Head of caudate nucleus (tissue), 42 donors: ENCODE measurements at regions not wholly inside any gene's neighbourhood (a gene's known extent, or its start where the extent isn't known, plus 50 kb on each side); places are given as distances from the start of the nearest gene placed in this dataset.

ENCODE experiments used
- DNase-seq, 42 donors: peaks; one replicate each; pipeline versions ENCODE4 v3.0.0 to v3.0.0-alpha.2; 2020 to 2021; ENCODE audit warnings: mixed read lengths in 7 of 42
- intact Hi-C: fragments of 100-400 bp; cut with DNase I; formaldehyde crosslinking; loops from one replicate; pipeline ENCODE4 v1.15.0; 2022

DNA sequence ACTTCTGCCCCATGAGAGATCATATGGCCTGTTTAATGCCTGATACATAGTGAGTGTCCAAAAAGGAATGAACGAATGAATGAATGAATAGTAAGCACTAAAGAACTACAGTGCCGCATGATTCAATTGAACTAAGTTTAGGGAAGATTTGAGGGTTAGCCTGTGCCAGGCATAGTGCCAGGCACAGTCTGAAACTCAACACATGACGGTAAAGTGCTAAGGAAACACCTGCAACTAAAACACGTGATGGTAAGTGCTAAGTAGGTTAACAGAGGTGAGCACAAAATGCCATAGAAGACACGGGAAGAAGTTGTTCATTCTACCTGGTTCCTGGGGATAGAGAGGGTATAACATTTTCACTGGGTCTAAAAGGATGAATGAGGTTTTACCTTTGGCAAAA lies 93.5 kb upstream of the DBX1 start:
- intact Hi-C loops: no loop called here
- no peak for DNase-seq

DNA sequence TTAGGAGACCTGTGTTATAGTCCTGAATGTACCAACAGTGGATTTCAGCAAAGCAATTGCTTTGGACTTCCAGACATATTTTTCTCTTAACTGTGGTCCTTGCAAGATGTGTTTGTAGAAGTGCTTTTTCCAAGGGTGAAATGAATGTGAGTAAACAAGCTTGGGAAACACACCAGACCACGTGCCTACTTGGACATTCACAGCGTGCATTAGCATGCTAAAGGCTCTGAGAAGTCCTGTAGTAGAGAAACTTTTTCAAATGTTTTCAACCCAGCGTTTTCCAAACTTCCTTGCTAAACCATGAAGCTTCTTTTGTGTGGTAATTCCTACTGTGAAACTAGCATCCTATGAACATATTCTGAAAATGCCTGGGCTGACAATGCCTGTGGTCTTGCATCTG lies 91.2 kb upstream of the DBX1 start:
- intact Hi-C loops: no loop called here
- no peak for DNase-seq

DNA sequence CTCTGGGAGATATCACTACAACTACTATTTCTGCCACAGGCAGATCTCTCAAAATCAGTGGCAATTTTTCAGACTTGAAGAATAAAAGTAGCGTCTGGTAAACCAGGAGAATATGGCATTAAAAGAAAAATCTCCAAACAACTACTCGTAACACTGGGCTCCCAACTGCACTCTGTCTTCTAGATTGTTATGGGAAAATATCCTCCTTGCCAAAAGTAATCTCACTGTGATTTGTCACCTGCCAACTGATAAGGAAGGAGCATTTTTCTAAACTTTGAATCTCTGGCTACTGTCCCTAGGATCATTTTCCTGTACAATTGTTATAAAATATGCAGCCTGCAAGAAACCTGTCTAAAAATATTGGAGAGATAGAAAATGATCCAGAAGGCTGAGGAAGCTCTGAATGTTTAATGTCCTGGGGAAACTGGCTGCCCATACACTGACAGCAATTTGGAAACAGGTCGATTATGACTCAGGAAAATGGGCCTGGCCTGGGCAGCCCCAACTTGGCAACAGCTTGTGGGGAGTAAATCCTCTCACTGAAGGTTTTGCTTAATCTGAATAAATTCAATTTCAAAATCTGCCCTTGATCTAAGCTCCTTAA lies 90.5 kb upstream of the DBX1 start:
- intact Hi-C loops: no loop called here
- DNase-seq: no peak

DNA sequence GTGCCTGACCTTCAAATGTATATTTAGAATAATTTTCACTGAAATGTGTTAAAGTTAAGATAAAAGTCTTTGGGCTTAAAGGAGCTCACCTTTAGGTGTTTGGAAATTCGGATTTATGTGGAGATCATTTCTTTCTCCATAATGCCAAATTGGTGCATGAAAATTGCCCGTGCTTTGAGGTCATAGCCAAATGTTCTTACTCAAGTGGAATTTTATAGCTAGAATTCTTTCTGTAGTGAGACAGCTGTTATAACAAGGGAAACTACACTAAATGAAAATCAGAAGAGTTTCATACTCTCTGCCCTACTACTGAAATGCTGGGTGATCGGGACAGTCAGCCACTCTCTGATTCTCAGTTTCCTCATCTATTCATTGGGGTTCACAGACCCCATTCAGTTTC lies 89.5 kb upstream of the DBX1 start:
- DNase-seq: no peak
- intact Hi-C loops: no loop called here

DNA sequence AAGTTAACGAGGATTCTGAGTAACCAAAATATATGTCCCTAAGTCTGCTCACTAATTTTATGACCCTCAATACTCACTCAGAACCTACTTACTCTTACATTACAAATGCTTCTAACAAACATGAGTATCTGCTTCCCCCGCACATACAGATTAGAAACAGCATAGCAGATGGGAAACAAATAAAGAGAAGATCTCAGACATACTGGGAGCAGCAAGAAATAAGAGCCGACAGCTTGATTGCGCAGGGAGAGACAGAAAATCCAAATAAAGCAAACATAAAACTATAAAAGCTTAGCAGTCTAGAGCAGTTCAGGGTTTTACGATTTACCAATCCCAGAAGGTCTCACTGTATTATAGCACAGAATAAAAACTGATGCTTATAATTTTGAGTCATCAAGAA lies 89.1 kb upstream of the DBX1 start:
- intact Hi-C loops: no loop called here
- DNase-seq: no peak

DNA sequence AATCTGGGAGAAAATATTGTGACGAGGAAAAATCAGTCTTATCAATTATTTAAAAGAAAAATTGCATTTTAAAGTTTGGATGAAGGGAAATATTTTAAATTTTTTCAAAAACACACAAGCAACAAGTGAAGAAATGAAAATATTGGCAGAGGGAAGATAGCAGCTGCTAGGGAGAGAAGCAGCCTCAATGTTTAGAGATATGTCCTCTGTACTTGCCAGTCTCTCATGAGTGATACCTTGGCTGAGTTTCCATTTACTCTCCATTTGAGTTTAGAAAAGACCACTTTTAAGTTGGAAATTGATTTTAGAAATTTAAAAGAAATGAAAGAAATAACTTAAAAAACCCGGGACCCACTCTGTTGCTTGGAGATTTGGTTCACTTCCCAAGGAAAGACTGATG lies 88.6 kb upstream of the DBX1 start:
- intact Hi-C loops: no loop called here

DNA sequence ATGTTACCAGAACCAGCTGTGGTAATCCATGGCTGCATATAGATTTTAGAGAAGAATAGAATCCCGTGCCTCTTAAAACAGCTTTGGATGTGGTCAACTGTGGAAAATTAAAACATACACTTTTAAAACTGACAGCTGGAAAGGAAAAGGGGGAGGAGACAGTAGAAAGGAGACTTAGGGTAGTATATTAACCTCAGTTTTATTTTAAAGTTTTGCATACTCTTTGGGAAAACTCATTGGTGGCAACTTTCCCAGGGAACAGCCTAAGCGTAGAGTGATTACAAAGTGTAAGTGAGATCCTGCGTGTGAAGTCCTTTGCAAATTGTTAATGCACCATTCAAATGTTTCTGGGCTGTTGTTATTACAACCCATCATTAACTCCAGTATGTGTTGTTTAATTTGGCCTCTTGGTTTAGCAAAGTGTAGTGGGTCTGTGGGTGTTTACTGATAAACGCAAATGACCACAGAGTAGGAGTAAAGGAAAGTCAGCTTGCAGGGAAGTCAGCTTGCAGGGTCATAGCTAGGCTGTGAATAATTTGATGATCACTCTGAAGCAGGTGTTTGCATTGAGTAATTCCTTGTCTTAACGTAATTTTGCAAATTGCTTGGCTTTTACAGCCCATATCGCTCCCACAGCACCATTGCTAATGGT lies 88.0 kb upstream of the DBX1 start:
- intact Hi-C loops: no loop called here

More for the DNA sequence above, 88.6 kb upstream of the DBX1 start:
- DNase-seq: no peak

DNA sequence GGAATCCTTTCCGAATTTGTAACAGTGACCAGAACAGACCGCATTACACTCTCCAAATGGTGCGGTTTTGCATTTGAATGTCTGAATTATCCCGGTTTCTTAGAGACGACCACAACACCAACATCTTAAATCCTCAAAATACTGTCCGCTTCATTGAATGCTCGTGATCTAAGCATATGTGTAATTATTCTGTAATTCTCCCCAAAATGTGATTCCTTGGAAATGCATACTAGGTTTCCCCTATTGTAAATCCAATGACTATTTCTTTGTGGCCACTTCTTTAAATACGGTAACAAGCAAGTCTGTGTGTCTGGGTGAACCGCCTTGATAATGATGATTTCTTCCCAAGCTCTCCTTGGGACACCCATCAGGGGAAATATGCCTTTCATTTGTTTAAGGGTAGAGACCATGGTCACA lies 87.3 kb upstream of the DBX1 start:
- intact Hi-C loops: no loop called here
- DNase-seq: no peak

More for the DNA sequence above, 88.0 kb upstream of the DBX1 start:
- no peak for DNase-seq

DNA sequence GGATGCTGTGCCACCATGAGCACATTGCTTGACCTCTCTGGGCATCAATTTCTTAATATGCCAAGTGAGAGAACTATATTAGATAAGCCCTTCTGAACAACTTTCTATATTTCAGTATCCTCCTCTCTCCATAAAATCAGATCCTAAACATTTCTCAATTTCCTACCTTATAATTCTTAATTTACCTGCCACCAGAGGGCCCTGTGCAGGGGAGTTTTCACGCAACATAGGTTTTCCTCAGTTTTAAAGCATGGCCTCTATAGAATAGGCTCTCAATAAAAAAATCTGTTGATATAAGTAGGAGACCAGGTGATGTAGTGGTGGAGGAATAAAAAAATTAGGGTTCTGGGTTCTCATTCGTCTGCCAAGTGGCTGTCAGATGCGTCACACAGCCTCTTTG lies 83.7 kb upstream of the DBX1 start:
- no peak for DNase-seq
- intact Hi-C loops: no loop called here

DNA sequence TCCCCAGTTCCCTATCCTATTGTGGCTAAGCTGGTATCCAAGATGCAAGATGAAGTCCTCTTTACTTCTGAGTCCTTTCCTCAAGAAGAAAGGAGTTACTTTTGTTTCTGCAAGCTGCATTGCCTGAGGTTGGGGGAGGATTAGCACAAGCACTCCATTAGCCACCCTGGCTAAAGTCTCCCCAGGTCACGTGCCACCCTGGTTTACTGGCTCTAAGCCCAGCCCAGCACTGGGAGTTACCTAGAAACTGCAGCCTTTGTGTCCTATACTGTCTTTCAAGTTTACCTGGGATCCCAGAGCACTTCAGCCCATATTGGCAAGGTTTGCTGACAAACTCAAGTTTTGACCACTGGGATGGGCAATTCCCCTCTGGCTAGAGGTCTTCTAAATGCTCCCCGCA lies 78.4 kb upstream of the DBX1 start:
- intact Hi-C loops: no loop called here
- DNase-seq: peak in 19 of 42 donors; percentile 6 to 51 (median 19)

DNA sequence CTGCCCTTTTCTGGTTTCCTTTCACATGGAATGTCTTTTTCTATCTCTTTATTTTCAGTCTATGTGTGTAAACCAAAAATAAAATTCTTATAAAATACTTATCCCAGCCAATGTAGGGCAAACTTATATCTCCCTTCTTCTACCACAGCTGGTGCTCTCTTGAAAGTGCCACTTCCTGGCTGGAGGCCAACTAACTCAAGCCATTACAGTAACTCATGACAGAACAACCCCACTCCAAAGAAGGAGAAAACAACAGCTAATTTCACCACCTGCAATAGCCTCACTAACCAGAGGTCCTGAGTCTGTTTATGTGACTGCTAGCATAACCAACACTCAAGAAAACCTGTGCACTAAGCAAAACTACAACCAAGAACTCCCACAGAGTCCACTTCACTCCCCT lies 74.9 kb upstream of the DBX1 start:
- DNase-seq: no peak
- intact Hi-C loops: no loop called here

DNA sequence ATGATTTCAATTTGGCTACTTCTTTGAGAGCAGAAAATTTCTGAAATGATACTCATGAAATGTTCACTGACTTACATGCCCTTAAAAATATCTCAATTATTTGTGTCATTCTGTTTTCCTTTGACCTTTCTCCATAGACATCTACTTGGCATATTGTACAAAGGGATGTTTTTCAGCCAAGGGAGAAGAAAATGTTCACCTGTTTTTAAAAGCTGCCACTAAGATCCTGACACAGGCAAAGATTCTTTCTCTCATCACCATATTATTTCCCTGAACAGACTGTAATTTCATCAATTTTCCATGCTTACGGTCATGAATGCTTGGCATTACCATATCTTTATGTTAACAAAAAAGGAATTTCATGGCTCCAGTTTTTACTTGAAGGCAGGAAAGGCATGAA lies 67.4 kb upstream of the DBX1 start:
- no peak for DNase-seq
- intact Hi-C loops: no loop called here

DNA sequence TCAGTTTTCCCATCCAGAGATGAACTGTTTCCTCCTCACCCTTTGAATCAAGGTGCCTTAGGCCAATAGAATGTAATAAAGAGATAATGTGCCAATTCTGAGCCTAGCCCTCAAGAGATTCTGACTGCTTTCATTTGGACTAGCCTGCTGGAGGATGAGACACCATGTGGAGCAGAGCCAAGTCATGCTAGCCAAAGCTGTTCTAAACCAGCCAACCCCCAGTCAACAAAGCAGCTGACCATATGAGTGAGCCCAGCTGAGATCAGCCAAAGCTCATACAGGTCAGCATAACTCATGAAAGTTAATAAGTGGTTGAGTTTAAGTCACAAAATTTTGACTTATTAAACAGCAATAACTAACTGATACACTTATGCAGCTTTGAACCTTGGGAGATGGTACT lies 66.7 kb upstream of the DBX1 start:
- intact Hi-C loops: no loop called here
- no peak for DNase-seq

DNA sequence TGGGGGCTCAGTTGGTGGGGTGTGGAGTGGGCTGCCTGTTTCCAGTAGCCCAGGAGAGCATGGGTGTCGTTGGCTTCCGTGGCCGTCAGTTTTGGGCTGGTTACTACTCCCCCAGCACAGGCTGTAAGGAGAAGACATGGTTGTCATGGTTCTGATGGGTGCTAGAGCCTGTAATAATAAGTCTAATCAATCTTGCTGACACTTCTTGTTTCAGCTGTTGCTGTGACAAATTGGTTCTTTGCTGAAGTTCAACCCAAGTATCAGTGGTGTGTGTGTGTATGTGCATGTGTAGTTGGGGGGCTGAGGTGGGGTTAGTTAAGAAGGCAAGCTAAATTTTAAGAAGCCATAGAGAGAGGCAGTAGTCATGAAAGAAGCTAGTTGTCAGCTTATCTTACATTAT lies 61.3 kb upstream of the DBX1 start:
- no peak for DNase-seq
- intact Hi-C loops: no loop called here

DNA sequence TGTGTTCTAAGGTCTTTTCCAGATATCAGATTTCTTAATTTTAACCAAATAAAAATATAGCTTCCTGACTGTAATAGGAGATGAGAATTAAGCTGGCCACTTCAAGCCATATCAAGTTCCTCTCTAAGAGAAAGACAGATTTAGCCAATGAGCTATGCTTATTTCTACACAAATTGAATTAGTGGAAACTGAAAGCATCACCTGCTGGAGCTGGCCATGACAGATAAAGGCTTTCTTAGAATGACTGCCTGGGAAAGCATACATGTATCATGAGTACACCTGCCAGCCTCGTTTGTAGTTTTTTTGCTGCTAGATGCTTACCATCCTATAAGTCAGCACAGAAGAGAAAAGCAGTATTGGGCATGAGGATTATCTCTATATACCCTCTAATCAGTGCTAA lies 53.5 kb upstream of the DBX1 start:
- DNase-seq: no peak
- intact Hi-C loops: no loop called here

DNA sequence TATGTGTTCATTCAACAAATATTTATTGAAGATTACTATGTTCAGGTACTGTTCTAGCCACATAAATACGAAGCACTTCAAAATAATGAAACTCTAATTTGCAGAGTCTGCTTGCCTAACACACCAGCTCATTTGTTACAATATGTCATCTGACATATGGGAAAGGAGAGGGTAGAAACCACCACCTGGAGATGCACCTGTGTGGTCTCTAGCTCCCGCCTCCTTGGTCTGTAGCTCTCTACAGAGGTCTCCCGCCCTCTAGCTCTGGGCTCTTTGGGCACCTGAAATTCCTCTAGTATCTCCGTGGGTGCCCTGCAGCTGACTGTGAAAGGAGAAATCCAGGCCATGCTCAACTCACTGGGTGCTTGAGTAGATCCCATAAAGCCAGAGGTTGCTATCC lies 51.4 kb upstream of the DBX1 start:
- intact Hi-C loops: no loop called here
- DNase-seq: no peak
